Esophagus mucosa (tissue), 1 donor: ENCODE measurements at regions not wholly inside any gene's neighbourhood (a gene's known extent, or its start where the extent isn't known, plus 50 kb on each side); places are given as distances from the start of the nearest gene placed in this dataset.
A peak's percentile ranks its signal among the peaks of the same experiment; 100 is the strongest.

Experiments used
- ATAC-seq: fragments of 200-7000 bp; cut with Tn5 transposase; one replicate; pipeline ENCODE4 v1.9.1; 2020
- donor health status: DM: yes; HTN: yes; CAD: no.

DNA sequence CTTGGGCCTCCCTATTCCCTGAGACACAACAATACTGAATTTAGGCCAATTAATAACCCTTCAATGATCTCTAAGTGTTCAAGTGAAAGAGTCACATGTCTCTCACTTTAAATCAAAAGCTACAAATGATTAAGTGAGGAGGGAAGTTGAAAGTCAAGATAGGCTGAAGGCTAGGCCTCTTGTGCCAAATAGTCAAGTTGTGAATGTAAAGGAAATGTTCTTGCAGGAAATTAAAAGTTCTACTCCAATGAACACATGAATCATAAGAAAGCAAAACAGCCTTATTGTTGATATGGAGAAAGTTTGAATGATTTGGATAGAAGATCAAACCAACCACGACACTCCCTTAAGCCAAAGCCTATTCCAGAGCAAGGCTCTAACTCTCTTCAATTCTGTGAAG lies 286.9 kb downstream of the MEIS1 start:
- ATAC-seq: no peak

DNA sequence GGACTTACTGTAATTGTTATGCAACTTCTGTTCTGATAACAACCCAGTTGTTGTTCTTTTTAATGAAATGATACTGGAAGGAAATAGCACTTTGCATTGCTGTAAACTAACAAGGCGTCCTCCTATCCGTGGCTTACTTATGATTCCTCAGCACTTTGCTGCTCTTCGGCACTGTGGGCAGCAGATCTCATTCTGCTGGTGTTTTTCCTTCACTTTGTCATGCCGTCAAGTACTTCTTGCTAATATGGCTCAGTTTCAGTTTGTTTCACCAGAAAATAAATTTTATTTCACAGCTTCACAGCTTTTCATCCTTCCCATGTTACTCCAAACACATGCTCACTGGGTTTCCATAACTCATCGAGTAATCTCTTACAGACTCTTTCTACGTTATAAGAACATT lies 289.3 kb downstream of the MEIS1 start:
- no peak for ATAC-seq

DNA sequence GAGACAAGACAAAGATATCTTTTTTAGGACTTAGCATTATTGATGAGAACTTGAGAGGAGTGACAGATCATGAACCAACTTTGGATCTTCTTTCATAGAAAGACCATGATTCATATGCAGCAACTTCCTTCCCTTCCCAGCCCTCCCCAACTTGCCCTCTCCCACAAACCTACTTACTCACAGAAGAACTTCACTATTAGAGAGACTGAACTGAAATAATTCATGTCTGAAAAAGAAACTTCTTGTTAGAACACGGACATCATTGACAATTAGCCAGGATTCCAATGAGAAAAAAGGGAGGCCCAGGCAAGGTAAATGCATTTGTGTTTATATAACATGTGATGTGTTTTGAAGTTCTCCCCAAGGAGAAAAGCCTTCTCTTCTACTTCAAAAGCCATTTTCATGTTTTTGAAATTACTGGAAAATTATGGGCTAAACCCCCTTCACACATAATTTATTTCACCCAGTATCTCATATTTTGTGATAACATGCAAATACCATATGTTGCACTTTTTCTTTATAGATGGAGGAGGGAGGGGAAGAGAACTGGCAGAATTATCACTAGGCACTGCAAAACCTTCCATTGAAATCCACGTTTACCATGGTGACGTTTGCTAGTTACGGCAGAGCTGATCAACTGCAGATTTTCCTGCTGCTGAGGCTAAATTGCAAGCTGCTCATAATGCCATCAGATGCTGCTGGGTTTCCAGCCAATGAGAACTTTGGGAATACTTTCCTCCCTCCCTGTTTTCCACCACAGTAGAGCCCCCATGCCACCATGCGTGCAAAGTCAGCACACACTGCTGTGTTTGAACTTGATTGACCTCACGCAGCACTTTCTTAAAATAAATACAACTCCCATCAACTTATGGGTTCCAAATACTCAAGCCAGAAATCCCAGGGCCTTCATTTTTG lies 294.7 kb downstream of the MEIS1 start:
- no peak for ATAC-seq

DNA sequence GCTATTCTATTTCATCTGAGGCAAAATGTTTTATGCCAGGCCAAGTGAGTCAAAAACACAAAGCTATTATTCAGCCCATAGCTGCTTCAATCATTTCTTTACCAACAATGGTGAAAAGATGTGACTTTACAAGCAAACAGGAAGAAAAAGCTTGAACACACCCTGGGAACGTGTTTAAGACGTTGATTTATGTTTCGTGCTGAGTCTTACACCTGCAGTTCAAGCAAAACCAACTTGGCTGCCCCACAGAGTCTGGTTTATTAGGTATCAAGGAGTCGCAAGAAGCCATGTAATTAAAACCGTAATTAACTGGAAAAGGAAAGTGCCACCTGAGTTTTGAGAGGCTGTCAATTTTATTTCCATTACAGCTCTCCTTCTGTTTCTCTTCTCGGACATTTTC lies 295.5 kb downstream of the MEIS1 start:
- ATAC-seq: peak; percentile 78

DNA sequence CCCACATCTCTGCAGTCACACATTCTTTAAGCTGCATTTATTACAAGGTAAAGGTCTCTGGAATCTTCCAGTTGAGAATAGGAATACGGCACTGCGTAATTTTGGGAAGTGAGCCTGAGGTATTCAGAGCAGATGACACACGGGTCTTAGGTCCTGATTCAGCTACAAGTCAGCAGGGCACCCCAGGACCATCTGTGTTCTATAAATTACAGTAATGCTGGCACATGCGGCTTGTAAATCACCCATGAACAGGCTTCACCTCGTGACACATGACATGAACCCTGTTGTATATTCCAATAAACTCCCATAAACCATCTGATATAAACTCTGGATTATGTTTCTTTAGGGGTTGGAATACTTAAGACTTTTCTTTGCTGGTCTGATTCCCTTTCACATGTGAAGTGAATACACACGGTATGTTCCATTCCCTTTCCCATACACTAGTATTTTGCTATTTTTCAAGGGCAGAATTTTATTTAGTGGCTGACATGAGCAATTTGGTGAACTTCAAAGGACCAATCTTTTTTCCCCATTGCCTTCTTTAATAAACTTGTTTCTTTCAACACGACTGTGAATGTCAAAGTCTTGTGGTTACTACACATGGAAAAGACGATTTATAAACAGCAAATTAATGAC lies 298.6 kb downstream of the MEIS1 start:
- ATAC-seq: no peak

DNA sequence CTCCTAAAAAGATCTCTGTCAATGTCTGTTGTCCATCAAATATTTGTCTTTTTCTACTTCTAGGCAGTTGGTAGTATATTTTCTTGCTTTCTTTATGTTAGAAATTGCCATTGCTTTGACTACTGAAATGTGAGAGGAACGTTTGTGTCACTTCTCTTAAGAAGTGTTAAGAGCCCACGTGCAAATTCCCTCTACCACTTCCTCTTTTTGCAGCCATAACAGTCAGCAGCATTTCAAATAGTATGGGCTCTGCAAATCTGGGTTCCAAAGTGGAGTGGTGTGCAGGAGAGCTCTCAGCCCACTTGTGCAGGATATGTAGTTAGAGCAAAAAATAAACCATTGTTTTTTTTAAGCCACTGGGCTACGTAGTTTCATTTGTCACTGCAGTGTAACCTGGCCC lies 314.0 kb downstream of the MEIS1 start:
- ATAC-seq: no peak

DNA sequence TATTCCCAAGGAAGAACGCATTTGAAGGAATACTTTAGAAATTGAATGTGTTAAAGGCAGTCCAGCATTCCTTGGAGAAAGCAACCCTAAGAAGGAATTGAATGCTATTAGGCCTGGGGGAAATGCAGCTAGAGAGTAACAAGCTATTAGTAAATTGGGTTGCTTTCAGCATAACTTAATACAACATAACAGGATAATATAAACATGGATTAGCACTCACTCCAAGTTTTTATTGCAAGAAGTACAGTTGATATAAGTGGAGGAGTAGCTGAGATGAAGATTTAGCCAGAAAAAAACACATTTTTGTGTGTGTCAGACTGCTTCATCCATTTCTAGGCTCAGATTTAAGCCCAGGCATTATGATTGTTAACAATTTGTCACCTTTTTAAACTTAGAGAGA lies 314.6 kb downstream of the MEIS1 start:
- no peak for ATAC-seq

DNA sequence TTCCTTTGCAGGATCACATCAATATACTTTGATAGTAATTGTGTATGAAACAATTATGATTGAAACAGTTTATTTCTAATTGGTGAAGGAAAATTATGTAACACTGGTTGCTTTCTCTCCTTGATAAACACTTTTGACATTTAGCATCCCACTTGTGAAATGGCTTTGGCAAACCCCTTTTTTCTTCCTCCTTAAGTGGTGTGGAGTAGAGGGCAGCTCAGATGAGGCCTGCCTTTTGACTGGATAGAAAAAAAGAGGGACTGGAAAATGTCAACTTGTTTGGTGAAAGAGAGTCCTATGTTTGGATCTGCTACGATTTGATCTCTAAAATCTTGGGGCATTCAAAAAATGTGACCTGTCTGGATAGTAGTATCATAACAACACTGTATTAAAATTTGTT lies 318.3 kb downstream of the MEIS1 start:
- no peak for ATAC-seq

DNA sequence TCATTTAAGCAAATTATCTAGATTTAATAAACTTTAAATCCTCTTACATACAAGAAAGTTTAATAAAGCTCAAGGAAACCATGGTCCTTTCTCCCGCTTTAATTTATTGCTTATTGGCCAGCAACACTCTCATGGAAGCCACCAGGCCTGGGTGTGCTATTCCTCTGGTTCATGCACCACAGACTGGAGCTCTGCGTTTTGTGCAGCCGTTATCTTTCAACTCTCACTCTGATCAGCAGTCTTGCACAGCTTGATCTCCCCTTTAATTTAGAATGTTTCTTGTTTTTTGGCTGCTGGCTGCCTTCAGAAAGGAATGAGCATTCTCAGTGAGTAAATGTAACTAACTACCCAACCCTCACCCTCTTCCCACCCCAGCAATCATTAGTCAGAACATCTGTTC lies 318.7 kb downstream of the MEIS1 start:
- no peak for ATAC-seq

DNA sequence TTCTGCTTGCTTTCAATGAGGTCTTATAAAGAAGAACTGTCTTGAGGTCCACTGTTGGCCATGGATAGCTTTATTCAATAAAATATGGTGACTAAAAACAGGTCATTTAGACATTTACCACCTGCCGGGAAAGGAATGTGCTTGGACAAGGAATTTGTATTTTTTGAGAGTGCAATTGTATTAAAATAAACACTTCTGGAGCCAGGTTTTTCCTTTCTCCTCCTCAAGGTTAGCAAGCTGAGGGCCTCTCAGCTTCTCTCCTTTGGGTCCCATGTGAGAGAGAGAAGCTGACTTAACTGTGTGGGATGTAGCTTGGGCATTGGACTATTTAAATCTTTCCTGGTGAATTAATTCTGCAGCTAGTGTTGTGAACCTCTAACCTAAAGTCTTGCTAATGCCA lies 321.0 kb downstream of the MEIS1 start:
- no peak for ATAC-seq

DNA sequence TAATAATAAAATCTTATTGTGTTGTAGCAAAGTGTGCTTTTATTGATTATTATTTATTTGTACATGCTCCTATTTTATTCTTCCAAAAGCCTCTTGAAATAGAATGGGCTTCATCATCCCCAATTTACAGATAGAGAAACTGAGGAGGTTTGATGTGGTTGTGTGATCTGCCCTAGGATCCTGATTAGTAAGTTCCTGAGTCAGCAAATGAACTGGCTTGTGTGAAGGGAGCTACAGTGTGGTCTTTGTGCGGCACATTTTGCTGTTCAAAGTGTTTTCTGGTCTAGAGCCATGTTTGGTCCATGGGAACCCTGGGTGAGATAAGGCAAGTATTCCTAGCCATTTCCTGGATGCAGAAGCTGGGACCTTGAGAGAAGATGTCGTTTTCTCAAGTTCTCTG lies 326.9 kb downstream of the MEIS1 start:
- no peak for ATAC-seq

DNA sequence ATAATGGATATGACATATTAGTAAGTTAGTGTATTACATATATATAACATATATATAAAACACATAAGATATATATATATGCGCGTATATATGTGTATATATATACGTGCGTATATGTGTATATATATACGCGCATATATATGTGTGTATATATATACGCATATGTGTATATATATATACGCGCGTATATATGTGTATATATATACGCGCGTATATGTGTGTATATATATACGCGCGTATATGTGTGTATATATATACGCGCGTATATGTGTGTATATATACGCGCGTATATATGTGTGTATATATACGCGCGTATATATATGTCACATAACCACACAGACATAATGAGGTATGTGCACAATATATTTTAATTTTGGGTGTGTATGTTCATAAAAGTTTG lies 327.8 kb downstream of the MEIS1 start:
- no peak for ATAC-seq

DNA sequence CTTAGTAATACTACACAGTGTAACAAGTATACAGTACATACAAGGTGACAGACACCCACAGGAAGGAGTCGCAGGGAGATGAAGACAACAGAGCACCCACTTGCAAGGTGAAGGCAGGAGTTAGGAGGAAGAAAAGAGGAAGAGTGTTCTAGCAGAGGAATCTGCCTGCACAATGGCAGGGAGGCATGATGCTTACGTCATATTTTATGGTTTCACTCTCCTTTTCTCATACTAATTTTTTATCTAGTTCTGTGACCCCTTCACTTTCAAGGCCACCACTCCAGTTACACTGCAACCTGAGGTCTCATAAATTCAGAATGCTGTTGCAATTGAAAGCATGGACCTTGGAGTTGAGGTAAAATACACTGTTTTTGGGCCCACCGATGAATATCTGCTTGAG lies 331.7 kb downstream of the MEIS1 start:
- no peak for ATAC-seq

DNA sequence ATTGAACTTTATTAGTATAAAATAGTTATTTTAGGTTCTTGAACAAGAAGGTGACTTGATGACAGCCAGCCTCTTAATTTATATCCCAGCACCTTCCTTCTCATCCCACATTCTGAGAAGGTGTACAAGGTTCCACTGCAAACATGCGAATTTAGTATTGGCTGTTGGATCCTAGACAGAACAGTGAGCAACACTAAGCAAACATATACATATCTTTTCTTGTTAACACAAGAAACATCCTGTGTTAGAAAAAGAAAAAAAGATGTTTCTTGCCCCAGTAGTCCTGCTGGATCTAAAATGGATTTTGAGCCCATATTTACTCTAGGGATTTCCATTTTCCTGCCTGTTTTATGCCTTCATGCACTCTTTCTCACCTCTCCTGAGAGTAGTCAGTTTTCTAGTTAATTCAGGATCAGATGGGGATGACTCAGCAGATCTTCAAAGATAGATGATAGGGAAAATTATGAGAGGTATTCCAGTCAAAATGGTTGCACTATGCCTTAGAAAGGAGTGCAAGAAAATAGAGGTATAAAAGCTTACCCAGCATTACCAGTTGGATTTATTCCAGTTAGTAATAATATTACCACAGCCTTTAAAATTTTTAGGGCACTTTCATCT lies 336.5 kb downstream of the MEIS1 start:
- ATAC-seq: no peak

DNA sequence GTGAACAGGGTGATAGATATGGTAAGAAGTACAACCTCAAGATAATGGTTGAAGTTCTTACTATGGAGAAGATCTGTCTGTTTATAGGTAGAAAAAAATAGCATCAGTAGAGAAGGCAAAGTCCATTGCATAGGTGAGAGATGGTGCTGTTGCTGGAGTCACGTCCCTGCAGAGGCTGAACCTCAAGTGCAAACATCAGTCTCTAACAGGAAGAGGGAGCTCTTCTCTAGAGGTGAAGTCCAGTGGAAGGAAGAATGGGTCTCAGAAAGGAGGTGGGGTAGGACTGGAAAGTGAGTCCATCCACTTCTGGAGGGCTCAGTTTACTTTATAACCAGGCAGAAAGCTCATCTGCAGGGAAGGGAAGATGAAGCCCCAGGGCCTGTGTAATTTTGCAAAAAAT lies 337.7 kb downstream of the MEIS1 start:
- no peak for ATAC-seq

DNA sequence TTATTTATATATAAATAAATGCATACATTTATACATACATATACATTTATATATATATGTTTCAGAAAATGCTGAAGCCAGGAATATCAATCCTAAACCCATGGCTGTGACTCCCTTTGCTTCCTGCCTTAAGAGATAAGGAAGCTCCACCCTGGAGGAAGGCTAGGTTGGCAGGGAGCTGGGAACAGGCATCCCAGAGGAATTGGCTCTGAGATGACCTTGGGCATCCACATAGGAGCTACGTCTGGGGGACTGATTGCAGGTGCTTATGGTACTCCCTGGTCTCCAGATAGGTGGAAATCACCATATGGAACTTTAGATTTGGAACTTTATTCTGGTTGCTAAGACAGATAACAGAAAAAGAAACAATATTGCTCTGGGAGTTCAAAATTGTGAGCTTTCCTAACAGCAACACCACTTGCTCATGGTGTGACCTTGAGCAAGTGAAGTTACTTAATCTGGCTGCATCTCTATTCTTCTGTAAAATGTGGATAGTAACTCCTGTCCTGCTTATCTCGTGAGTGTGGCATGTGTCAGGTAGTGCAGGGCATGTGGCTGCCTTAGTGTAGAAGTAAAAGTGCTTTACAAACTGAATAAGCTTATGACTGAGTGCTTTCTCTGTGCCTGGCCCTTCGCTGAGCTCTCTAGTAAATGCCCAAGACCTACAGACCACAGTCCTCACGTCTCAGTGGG lies 341.0 kb downstream of the MEIS1 start:
- ATAC-seq: no peak

DNA sequence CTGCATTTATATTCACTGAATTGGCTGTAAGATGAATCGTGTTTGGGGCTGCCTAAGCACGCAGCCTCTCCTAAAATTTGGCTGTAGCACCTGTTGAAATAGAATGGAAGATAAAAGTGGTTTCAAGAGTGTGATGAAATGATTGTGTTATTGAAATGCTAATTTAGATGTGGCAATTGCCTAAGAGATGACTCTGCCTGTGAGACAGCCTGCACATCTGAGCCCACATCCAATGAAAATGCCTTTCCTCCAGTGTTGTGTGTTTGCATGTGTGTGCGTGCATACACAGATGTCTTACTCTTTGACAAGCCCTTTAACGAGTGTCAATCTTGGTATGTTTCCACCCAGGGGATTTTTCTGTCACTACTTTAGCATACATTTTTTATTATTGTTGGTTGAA lies 346.9 kb downstream of the MEIS1 start:
- peak; percentile 89 for ATAC-seq

DNA sequence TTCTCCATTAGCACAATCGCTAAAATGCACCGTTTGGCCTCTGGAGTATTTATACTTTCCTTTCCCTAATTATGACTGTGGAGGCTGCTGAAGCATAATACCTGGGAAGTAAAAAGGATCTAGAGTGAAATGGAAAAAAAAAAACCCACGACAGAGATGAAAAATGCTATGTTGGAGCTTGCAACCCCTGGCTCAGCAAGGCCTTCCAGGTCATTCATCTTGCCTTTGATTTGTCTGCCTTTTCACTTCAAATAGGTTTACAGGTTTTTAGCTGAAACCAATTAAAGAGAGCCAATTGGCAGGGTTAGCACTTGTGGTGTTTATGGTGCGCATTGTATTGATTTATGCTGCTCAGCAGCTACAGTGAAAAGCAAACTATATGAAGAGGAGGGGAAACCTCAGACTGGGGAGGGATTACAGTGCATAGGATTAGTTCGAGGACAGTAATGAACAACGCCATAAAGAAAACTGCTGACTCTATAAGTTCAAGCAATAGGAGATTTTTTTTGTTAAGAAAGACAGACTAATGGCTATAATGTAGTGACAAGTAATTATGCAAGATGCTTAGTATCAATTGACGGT lies 347.9 kb downstream of the MEIS1 start:
- no peak for ATAC-seq

DNA sequence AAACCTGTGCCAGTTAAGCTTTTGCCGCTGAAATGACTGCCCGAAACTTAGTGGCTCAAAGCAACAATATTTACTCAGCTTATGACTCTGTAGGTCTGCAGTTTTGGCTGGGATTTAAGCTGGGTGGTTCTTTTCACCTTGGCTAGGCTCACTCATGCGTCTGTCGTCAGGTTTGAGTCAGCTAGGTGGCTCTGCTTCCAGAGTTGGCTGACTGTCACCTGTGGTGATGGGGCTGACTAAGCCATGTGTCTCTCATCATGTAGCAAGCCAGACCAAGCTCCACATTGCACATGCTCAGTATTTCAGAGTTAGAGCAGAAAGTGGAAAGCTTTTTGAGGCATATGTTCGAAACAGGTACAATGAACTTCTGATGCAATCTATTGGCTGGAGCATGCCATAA lies 354.8 kb downstream of the MEIS1 start:
- ATAC-seq: peak; percentile 97

DNA sequence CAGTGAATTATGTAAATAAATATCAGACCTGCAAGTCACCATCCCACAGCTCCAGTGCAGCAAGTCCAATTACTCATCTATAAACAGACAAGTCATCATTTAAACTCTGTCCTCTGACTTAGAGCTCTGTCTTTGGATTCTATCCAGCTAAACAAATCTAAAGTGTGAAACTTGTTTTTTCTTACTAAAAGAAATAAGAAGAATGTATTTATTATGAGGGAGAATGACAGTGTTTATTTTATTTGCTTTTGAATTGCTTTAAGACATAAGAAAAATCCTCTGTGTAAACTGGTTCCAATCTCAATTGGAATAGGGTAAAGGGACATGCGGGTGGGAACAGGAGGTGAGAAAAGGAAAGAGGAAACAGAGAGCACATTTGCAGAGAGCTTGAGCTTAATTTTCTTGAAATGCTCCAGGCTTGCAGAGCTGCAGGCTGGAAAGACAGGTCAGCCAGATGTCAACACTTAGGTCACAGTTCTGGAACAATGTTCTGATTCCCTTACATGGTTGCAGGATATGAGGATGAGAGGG lies 355.8 kb downstream of the MEIS1 start:
- peak; percentile 58 for ATAC-seq

DNA sequence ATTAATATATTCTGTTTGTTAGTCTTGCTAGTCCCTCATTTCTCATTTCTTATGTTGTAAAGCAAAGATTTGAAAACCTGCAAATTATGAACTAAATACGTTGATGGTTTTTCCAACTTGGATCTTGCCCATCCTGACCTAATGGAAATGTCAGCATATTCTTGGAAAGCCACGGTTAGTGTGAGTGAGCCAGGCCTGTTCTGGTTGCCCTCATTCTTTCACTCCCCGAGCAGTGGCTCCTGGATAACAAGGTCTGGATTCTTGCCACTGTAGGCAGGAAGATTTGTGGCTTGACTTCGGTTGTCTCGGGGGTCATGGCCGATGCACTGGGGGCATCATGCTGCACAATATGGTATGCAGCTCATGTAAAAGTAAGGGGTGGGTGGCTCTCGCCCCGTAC lies 359.1 kb downstream of the MEIS1 start:
- ATAC-seq: no peak

DNA sequence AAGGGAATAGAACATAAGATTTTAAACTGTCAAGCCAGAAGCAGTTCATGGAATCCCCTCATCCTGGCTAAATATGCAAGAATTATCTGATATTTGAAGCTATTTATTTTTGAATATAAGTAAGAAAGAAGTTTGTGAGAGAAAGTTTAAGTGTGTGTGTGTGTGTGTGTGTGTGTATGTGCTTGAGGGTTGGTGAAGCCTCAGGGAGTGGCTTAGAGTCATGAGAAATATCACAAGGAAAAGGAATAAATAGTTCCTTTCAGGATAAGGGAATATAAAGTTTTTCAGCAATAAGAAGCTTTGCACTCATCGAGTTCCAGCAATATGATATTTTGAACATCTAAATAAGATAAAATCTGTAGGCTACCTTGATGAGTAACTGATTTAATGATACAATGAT lies 359.6 kb downstream of the MEIS1 start:
- no peak for ATAC-seq

DNA sequence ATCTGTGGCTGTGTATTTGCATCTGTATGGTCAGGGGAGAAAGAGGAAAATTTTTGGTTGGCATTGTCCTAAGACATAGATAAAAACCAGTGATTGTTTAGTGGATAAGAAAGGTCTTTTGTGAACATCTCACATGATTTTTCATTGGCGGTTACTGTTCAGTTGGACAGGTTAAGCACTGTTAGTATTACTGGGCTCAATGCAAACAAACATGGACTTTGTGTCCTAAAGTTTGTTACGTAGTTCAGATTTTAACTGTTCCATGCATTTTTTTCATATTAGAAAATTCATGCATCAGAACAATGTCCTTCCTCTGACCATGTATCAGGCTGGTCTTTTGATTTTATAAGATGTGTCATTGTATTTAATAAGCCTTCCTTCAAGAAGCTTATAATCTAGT lies 368.0 kb downstream of the MEIS1 start:
- ATAC-seq: no peak
